ENCODE measurements at regions not wholly inside any gene's neighbourhood (a gene's known extent, or its start where the extent isn't known, plus 50 kb on each side); places are given as distances from the start of the nearest gene placed in this dataset.

DNA sequence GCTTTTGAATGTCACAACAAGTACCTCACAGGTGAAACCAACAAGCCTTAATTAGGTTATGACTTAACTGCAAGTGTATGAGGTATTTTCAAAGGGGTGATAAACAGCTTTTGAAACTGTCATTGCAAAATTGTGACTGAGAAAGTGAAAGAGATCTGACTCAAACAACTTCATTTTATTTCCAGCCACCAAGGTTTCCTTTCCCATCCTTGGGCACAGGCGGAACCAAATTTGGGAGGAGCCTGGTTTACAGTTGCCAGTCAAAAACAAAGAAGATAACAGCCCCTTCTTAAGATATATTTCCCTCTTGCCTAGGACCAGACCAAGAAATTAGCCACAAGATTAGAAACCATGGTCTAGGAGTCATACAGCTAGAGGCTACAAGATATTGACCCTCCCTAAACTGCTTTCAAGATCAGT lies 417.1 kb downstream of the CSNK1G3 start:
- no peak for DNase-seq (ENCODE audit: low read depth in 3 of 3, low spot score in 1 of 3)

- no peak for DNase-seq (ENCODE audit: low read depth in 3 of 3, low spot score in 1 of 3)
Measured at GRCh38 chr5:123928401-123928800, 416.4 kb downstream of the CSNK1G3 start.

DNA sequence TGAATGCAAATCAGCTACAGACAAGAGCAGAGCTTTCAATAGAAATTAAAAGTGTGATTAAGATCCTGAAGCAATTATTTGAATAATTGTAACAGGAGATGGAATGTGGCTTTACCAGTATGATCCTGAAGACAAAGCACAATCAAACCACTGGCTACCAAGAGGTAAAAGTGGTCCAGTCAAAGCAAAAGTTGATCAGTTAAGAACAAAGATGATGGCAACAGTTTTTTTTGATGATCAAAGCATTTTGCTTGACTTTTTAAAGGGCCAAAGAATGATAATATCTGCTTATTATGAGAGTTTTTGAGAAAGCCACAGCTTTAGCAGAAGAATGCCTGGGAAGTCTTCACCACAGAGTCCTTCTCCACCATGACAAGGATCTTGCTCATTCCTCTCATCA lies 409.2 kb downstream of the CSNK1G3 start:
- no peak for DNase-seq (ENCODE audit: low read depth in 3 of 3, low spot score in 1 of 3)

DNA sequence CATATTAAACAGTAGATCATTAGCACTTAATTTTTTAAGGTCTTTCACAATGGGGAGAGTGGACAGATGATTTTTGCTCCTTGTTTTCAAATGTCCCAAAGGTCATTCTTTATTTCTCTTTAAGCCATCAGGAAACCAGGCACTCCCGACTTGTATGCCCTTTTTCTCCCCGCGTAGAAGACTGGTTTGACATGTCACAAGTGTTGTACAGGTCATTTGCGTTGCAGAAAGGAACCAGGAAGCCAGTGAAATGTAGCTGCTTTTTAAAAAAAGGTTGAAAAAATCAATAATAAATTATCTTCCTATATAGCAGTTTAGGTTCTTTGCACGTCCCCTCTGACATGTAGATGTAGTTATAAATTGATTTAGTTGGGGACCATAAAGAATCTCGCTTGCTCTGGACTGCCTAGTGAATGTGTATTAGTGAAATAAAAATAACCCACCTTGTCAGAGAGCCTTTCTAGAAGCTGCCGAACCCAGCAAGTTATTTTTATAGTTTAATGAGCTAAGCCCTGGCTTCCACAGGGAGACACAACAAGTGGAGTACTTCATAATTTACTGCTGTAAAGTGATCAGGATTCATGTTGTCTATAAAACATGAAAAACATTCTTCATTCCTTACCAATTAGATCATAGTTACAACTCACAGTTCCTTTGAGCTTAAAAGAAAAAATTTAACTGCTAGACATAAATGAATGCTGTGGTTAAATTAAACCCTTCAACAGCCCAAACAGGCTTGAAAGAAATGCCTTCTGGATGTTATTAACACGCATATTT lies 404.6 kb downstream of the CSNK1G3 start:
- DNase-seq (ENCODE audit: low read depth in 3 of 3, low spot score in 1 of 3), result no peak

DNA sequence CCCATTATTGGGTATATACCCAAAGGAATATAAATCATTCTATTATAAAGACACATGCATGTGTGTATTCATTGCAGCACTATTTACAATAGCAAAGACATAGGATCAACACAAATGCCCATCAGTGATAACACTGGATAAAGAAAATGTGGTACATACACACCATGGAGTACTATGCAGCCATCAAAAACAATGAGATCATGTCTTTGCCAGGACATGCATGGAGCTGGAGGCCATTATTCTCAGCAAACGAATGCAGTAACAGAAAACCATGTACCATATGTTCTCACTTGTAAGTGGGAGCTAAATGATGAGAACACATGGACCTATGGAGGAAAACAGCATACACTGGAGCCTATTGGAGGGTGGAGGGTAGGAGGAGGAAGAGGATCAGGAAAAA lies 402.4 kb downstream of the CSNK1G3 start:
- DNase-seq (ENCODE audit: low read depth in 3 of 3, low spot score in 1 of 3), result no peak

DNA sequence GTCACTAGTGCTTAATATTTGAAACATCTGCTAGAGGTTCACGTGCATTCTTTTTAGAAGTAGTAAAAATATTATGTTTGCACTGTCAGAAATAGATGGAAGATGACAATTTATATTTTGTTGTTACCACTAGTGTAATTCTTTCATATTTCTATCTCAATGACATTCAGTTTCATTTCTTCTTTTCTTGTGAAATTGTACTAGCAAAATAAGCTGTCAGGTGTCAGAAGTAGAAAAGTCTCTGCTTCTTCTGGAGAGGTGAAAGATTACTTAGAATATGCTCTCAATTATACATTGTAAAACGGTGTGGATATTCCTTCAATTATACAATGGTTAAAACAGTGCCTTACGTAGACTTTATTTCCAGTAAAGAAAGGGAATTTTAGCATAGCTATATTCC lies 395.4 kb downstream of the CSNK1G3 start:
- no peak for DNase-seq (ENCODE audit: low read depth in 3 of 3, low spot score in 1 of 3)

GRCh38 chr5:123906698-123907295 lies 394.8 kb downstream of the CSNK1G3 start:
- no peak for DNase-seq (ENCODE audit: low read depth in 3 of 3, low spot score in 1 of 3)

- no peak for DNase-seq (ENCODE audit: low read depth in 3 of 3, low spot score in 1 of 3)
Measured at GRCh38 chr5:123885081-123885480, 373.1 kb downstream of the CSNK1G3 start.

- no peak for DNase-seq (ENCODE audit: low read depth in 3 of 3, low spot score in 1 of 3)
Measured at GRCh38 chr5:123882965-123883345, 371.0 kb downstream of the CSNK1G3 start.

- DNase-seq (ENCODE audit: low read depth in 3 of 3, low spot score in 1 of 3), result no peak
Measured at GRCh38 chr5:123882319-123882964, 370.5 kb downstream of the CSNK1G3 start.

DNA sequence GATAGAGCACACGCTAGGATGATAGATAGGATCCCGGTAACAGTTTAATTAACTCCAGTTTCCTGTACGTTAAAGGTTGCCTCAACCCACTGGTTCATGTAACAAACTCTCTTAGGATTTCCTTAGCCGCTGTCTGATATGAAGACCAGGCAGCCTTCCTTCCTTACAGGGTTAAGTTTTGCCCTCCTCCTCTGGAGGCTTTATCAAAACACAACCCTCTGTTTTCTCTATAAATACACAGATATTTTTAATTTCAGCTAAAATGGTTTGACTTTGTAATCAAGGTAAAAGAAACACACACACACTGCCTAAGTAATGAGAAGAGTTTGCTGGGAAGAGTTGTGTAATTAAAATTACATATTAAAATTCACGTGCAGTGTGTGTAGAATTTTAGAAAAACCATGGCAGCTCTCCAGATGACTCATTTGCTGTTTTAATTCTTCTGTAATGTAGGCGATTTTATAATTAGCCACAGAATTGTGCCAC lies 369.8 kb downstream of the CSNK1G3 start:
- no peak for DNase-seq (ENCODE audit: low read depth in 3 of 3, low spot score in 1 of 3)

DNA sequence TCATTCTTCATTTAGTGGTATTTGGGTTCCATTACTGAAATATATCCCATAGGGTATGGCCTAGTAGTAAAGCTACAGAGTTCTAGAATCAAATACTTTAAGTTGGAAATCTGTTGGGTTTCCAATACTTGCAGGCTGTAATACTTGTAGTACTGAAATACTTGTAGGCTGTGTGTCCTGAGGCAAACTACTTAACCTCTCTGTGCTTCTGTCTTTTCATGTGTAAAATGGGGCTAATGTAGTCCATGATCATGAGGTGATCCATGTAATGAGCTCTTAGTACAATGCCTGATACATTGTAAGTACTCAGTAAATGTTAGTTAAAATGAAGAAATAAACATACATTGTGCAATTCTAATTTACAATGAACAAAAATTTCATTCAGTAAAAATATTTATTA lies 368.9 kb downstream of the CSNK1G3 start:
- DNase-seq (ENCODE audit: low read depth in 3 of 3, low spot score in 1 of 3), result no peak

DNA sequence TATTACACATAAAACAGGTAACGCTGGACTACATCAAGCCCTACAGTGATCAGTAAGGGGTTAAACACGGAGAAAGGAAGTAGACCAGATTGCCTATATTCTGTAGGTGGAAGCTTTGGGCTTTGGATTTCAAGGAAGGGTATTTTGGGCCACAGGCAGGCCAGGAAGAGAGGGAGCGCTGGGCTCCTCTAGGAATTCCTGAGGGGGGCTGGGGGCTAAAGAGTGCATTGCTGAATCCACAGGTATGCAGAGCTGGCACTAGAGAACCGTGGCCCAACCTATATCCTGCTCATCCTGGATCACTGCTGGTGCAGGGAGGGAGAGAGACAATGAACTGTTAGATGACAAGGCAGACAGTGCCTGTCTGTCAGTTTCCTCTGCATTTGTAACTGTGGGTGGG lies 367.1 kb downstream of the CSNK1G3 start:
- DNase-seq (ENCODE audit: low read depth in 3 of 3, low spot score in 1 of 3), result no peak

DNA sequence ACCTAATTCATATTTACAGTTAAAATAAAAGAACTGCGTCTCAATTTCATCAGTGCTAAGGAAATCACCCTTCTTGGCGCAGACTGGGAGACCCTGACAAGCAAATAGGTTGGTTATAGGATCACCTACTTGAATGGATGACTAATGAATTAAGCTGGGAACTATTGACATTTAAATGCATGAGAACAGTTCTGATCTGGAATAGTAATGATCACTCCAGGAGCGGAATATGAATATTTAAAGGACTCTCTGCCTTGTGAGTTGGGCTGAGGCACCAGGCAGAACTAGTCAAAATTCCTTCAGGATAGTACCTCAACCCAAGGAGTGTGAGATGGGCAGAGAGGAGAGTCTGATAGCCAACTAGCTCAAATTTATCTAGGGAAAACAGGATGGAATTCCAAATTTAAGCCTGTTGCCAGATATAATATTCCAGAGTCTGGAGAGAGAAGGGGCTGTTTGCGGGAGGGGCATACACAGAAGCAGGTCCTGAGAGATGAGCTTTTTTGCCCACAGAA lies 364.4 kb downstream of the CSNK1G3 start:
- no peak for DNase-seq (ENCODE audit: low read depth in 3 of 3, low spot score in 1 of 3)

DNA sequence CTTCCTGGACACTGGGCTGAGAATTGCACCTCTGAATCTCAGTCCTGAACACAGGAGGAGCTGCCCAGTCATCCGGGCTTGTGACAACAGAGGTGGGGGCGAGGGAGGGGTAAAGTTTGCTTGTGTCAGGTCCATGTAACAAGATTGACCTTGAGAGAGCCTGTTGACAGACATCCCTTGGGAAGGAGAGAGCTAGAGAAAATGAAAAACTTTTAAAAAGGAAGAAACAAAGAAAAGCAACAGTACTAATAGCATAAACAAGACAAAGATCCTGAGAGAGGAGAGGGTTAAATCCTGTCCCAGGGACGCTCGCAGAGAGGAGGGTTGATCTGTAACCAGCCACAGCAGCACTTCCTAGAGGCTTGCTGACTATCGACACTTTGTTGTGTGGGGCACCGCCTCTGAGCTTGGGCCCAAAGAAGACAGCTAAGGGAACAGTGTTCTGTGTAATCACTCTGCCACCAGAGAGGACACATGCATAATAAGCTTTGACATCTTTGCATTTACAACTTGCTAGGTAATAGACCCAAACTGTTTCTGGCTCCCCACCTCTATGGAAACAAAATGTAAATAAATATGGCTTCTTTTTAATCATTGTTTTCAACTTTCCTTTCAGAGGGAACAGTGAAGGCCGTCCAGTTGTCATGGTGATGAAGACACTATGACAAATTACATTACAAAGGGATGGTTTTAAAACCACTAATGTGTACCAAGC lies 363.7 kb downstream of the CSNK1G3 start:
- no peak for DNase-seq (ENCODE audit: low read depth in 3 of 3, low spot score in 1 of 3)

- DNase-seq (ENCODE audit: low read depth in 3 of 3, low spot score in 1 of 3), result no peak
Measured at GRCh38 chr5:123874600-123875201, 362.7 kb downstream of the CSNK1G3 start.

GRCh38 chr5:123873846-123874245 lies 361.9 kb downstream of the CSNK1G3 start:
- DNase-seq (ENCODE audit: low read depth in 3 of 3, low spot score in 1 of 3), result no peak

DNA sequence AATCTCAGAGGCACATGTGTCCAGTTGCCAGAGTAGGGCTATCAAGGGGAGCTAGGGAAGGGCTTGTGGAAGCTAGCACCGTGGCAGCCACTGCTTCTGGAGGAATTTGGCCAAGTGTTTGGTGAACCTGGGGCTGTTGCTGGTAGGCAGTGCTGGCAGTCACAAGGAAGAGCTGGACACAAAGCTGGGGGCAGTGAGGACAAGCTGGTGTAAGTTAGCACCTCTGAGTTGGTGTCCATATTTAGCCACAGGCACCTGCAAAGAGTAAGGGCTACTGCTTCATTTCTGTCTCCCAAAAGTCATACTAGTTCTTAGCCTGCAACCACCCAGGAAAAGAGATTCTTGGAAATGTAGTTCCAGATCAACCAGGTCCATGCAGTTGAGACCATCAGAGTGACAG lies 359.4 kb downstream of the CSNK1G3 start:
- DNase-seq (ENCODE audit: low read depth in 3 of 3, low spot score in 1 of 3), result no peak

DNA sequence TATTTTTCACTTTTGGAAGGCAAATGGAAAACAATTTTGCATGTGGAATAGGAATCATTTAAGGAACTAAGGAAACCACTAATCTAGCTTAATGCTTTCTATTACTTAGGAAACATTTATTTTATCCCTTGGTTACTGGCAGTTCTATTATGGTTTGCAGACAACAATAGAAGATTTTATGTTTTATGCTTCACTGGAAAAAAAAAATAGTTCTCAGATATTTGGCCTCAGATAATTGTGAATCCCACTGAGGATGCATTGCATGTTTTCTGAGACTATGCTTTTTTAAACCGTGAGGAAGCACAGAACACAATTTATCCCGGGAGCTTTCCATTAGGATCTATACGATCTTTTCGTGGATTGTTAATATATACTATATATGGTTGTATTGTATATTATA lies 356.9 kb downstream of the CSNK1G3 start:
- DNase-seq (ENCODE audit: low read depth in 3 of 3, low spot score in 1 of 3), result no peak

DNA sequence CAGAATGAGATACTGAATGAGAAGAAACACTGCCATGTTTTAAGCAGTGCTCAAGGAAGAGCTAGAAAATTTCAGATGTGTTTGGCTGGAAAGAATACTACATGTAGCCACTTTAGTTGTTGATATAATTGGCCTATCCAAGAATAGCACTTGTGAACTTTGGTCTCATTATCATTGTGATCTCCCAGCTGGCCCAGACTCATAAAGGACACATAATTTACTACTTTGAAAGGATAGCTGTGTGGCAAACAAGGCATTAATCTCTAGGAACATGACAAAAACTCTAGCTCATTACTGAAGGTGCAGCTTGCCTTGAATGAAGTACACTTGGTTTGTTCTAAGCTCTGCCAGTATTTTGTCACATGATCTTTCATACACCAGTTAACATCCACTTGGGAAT lies 356.3 kb downstream of the CSNK1G3 start:
- DNase-seq (ENCODE audit: low read depth in 3 of 3, low spot score in 1 of 3), result no peak

DNA sequence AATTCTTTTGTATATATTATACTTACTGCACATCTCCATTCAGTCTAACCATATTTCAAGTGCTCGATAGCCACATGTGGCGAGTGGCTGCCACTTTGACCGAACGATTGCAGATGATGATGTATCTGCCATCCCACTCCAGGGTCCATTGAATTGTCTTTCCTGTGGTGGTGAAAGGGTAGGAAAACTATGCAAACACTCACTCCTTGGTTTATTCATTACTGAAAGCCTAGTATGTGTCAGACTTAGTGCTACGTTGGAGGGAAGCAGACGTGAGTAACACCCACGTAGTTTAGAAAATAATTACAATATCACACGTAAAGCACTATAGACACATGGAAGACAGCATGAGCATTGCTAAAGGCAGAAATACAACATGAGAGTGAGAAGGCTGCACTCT lies 353.7 kb downstream of the CSNK1G3 start:
- no peak for DNase-seq (ENCODE audit: low read depth in 3 of 3, low spot score in 1 of 3)

Data from stimulated activated CD4-positive, alpha-beta T cell treated with anti-CD3 and anti-CD28 coated beads, TNF-alpha, amount 100 ng/mL, for 1 hour (primary cell).